Brain microvascular endothelial cell (primary cell): ENCODE measurements at regions not wholly inside any gene's neighbourhood (a gene's known extent, or its start where the extent isn't known, plus 50 kb on each side); places are given as distances from the start of the nearest gene placed in this dataset.
"Not testable (repeated sequence)": the region's sequence is repeated elsewhere in the genome, so short reads cannot be mapped to it uniquely, and the experiment has no call there.

ENCODE experiments used
- DNase-seq: peaks from one replicate; pipeline ENCODE4 v3.0.0-alpha.2; 2020
- H3K27ac ChIP-seq: fragments of 250-450 bp; sonication (Bioruptor Pico); 2 replicates; pipeline ENCODE4 v1.5.1; 2020; ENCODE audit warnings: mild to moderate bottlenecking, moderate library complexity
- H3K27me3 ChIP-seq: fragments of 250-450 bp; sonication (Bioruptor Pico); replicated peaks from 2 replicates; pipeline ENCODE4 v1.5.1; 2020; ENCODE audit warnings: mild to moderate bottlenecking
- H3K36me3 ChIP-seq: fragments of 250-450 bp; sonication (Bioruptor Pico); replicated peaks from 2 replicates; pipeline ENCODE4 v1.5.1; 2020; ENCODE audit warnings: mild to moderate bottlenecking
- H3K4me3 ChIP-seq: 2 replicates; pipeline ENCODE4 v1.5.1; 2011; ENCODE audit warnings: low read depth, mild to moderate bottlenecking, control low read depth, low read length, moderate library complexity
- in situ Hi-C: cut with HindIII; loops from 2 replicates; pipeline ENCODE4 v1.10.0; 2017; ENCODE audit warnings: low sequenced_read_pairs, low pct_ligation_motif_present
- TF ChIP-seq, protein P1 (sequence below): IDR thresholded peaks from 2 replicates; pipeline ENCODE4 v1.5.1; 2011; ENCODE audit warnings: low read depth, mild to moderate bottlenecking, moderate library complexity, low read length, control low read depth, inconsistent platforms; ENCODE audit errors: missing control alignments

DNA sequence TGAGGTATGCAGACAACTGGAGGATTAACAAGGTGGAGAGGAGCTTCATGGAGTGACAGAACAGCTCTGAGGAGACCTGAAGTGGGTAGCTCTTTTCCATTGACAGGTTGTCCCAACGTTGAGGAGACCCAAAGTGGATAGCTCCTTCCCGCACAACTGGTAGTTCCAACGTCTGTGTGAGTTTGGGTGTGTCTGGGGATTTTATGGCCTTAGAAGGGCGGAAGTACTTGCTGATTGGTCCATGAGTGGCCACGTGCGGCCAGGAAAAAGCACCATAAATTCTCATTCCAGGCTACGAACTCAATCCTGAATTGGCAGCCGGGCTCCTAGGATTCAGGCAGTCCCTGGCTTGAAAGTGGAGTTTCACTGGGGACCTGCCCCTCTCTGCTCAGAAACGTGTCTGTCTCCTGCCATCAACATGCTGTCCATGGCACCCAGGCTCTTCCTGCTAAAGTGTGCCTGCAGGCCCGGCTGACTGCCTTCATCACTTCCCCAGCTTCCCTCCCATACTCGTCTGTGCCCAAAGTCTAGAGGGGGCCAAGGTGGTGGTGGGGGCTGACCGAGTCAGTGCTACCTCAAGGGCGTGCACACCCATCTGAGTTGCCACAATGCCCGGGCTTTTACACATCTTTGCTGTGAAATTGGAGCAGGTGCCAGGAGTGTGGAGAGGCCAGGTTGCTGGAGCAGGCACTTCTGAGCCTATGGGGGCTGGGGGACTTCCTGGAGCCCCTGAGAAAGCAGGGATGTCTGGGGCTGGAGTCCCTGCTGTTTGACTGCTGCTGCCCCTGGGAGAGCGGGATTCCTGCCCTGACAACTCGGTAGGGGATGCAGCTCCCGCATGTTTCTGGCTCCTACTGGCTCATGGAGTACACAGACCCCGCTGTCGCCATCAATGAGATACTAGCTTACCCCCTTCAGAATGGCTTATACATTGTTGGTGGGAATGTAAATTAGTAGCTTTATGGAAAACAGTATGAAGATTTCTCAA, 2034.6 kb upstream of the ACO1 start:
- Histone ChIP-seq H3K4me3 (no peak overlapping the region), H3K27ac (no peak overlapping the region), H3K27me3 (no peaks in the 10 kb centered on the region), H3K36me3 (no peaks in the 10 kb centered on the region)
- TF ChIP-seq, protein P1, sequence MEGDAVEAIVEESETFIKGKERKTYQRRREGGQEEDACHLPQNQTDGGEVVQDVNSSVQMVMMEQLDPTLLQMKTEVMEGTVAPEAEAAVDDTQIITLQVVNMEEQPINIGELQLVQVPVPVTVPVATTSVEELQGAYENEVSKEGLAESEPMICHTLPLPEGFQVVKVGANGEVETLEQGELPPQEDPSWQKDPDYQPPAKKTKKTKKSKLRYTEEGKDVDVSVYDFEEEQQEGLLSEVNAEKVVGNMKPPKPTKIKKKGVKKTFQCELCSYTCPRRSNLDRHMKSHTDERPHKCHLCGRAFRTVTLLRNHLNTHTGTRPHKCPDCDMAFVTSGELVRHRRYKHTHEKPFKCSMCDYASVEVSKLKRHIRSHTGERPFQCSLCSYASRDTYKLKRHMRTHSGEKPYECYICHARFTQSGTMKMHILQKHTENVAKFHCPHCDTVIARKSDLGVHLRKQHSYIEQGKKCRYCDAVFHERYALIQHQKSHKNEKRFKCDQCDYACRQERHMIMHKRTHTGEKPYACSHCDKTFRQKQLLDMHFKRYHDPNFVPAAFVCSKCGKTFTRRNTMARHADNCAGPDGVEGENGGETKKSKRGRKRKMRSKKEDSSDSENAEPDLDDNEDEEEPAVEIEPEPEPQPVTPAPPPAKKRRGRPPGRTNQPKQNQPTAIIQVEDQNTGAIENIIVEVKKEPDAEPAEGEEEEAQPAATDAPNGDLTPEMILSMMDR, result no peak
- DNase-seq, result no peak
- in situ Hi-C loops, result no loop called here

DNA sequence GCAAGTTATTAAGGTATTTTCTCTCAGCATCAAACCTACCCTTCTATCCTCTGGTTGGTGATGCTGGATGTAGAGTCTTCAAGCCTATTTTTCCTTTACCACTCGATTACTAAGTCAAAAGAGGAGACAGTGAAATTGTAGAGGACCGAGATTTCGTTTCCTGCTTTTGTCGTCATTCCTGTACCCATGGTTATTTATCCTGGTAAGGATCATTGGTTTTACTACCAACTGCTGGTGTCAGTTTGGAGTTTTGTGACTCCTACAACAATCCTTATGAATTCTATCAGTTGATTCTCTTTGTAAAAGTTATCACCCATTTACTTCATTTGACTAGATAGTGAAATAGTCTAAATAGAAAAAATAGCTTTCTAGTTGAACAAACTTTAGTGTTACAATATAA, 2028.2 kb upstream of the ACO1 start:
- H3K4me3 ChIP-seq, result no peak overlapping the region
- no peaks in the 10 kb centered on the region for H3K36me3 ChIP-seq
- no peak for DNase-seq
- TF ChIP-seq, protein P1, result no peak
- no peaks in the 10 kb centered on the region for H3K27me3 ChIP-seq
- no peak overlapping the region for H3K27ac ChIP-seq
- in situ Hi-C loops, result no loop called here

DNA sequence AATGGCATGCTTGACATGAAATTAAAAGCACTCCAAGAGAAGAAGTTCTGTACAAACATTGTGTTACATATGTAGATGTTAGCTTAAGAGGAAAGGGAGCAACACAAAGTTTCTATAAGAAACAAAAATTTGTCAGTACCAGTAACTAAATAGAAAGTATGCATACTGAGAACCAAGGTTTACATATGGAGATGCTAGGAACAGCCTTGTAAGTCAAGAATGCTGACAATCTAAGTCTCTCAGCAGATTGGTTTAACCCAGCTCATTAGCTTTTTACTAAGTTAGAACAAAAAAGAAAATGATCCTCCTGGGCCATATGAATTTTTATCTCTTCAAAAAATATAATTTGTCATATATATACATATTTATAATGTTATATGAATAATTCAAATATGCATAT, 2022.1 kb upstream of the ACO1 start:
- DNase-seq, result no peak
- in situ Hi-C loops, result no loop called here
- Histone ChIP-seq H3K36me3 (no peaks in the 10 kb centered on the region), H3K27me3 (no peaks in the 10 kb centered on the region), H3K4me3 (no peak overlapping the region), H3K27ac (no peak overlapping the region)
- TF ChIP-seq, protein P1, result no peak

DNA sequence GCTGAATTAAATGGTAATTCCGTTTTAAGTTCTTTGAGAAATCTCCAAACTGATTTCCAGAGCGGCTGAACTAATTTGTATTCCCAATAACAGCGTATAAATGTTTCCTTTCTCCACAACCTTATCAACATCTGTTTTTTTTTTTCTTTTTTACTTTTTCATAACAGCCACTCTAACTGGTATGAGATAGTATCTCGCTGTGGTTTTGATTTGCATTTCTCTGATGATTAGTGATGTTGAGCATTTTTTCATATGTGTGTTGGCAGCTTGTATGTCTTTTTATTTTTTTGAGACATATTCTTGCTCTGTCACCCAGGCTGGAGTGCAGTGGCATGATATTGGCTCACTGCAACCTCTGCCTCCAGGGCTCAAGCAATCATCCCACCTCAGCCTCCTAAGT, 2018.3 kb upstream of the ACO1 start:
- H3K36me3 ChIP-seq, in situ Hi-C loops, H3K4me3 ChIP-seq, DNase-seq, H3K27ac ChIP-seq, H3K27me3 ChIP-seq: not testable (repeated sequence)

DNA sequence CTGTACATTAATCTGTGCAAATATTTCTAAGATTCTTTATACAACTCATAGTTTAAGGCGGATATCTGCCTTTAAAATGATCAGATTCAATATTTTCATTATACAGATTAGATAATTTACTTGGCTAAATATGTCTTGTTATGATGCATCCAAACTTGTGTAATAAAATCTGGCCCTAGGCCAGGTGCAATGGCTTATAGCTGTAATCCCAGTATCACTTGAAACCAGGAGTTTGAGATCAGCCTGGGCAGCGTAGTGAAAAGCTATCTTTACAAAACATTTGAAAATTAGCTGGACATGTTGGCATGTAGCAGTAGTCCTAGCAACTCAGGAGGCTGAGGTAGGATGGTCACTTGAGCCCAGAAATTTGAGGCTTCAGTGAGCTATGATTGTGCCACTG, 2002.2 kb upstream of the ACO1 start:
- no peaks in the 10 kb centered on the region for H3K36me3 ChIP-seq
- DNase-seq, result no peak
- H3K4me3 ChIP-seq, result no peak overlapping the region
- TF ChIP-seq, protein P1, result no peak
- in situ Hi-C loops, result no loop called here
- no peak overlapping the region for H3K27ac ChIP-seq
- no peaks in the 10 kb centered on the region for H3K27me3 ChIP-seq

DNA sequence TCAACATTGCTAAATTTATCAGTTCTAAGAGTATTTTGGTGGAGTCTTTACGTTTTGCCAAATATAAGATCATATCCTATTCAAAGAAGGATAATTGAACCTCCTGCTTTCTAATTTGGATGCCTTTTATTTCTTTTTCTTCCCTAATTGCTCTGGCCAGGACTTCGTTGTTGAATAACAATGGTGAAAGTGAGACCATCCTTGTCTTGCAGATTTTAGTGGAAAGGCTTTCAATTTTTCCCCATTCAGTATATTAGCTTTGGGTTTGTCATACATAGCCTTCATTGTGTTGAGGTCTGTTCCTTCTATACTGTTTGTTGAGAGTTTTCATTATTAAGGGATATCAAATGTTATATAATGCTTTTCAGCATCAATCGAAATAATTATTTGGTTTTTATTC, 1974.2 kb upstream of the ACO1 start:
- TF ChIP-seq, protein P1, result no peak
- no peak overlapping the region for H3K4me3 ChIP-seq
- H3K27ac ChIP-seq, result no peak overlapping the region
- in situ Hi-C loops, result no loop called here
- no peaks in the 10 kb centered on the region for H3K27me3 ChIP-seq
- H3K36me3 ChIP-seq, result no peaks in the 10 kb centered on the region
- no peak for DNase-seq
